Prostate gland (tissue), 2 donors: ENCODE measurements at regions not wholly inside any gene's neighbourhood (a gene's known extent, or its start where the extent isn't known, plus 50 kb on each side); places are given as distances from the start of the nearest gene placed in this dataset.

Source experiments
- CTCF ChIP-seq, 4 experiments: fragments of 200-600 bp in 2 of 4; fragments of 450-650 bp in 2 of 4; sonication (generic) in 2 of 4; IDR thresholded peaks; 1 replicate in 3 of 4; 2 replicates in 1 of 4; pipeline ENCODE4 v1.5.1; 2016 to 2019; ENCODE audit warnings: antibody characterized with exemption in 4 of 4, mild to moderate bottlenecking in 2 of 4, moderate library complexity in 2 of 4
- POLR2A ChIP-seq: fragments of 450-650 bp; IDR thresholded peaks from one replicate; pipeline ENCODE4 v1.6.1; 2016; ENCODE audit warnings: antibody characterized with exemption, mild to moderate bottlenecking
- POLR2AphosphoS5 ChIP-seq: sonication (generic); formaldehyde crosslinking; IDR thresholded peaks from one replicate; pipeline ENCODE4 v1.6.1; 2017; ENCODE audit warnings: antibody characterized with exemption

- TF ChIP-seq CTCF (IDR thresholded peaks at IDR 0.05) (no peak), POLR2A (no peak), POLR2AphosphoS5 (no peak)
These were observed 361.3 kb upstream of the C1orf174 start for GRCh38 chr1:4261327-4261726.
